ENCODE measurements at regions not wholly inside any gene's neighbourhood (a gene's known extent, or its start where the extent isn't known, plus 50 kb on each side); places are given as distances from the start of the nearest gene placed in this dataset.
"Not testable (repeated sequence)": the region's sequence is repeated elsewhere in the genome, so short reads cannot be mapped to it uniquely, and the experiment has no call there.

DNA sequence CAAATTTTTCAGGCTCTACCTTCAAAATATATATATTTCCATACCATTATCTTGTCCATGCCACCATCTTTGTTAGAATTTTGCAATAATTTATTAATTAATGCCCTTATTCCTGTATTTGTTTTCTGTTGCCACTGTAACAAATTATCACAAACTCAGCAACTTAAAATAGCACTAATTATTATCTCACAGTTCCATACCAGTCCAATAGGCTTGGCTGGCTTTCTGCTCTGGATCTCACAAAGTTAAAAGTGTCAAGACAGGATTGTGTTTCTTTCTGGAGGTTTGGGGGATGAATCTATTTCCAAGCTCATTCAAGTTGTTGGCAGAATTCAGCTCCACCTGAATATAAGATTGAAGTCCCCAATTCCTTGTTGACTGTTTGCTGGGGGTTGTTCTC is 58.6 kb upstream of the SLC38A4 start:
- intact Hi-C loops (cut with DNase I), result no loop called here
- DNase-seq, result no peak

DNA sequence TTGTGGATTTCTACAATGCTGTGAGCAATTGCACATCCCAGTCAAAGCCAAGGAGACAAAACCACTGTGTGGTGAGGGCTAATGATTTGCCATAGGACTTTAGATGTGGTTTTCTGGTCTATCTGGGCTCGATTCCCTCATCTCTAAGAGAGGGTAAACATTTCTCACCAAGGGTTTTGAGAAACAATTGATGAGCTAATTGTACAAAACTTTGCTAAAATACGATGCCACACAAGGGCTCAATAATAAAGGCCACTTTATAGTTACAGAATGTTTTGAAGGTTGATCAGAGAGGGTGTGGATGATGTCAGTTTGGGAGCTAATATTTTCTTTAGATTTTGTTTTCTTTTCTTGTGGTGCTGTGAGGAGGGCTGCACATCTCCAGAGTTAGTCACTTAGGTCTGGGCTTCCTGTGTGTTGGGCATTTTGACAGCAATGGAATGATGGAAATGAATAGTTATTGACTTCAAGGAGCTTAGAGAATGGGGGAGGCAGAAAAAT is 60.8 kb upstream of the SLC38A4 start:
- intact Hi-C loops (cut with DNase I), result no loop called here

DNA sequence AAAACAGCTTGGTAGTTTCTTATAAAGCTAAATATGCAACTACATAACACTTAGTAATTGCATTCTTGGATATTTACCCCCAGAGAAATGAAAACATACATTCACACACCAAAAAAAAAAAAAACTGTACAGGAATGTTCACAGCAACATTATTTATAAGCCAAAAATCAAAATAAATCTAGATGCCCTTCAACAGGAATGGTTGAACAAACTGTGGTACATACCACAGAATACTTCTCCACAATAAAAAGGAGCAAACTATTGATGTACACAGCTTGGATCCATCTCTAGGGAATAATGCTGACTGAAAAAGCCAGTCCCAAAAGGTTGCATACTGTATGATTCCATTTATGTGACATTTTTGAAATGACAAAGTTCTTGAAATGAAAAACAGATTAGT is 62.1 kb upstream of the SLC38A4 start:
- intact Hi-C loops (cut with DNase I), result no loop called here
- DNase-seq, result no peak

More for the DNA sequence above, 60.8 kb upstream of the SLC38A4 start:
- DNase-seq, result no peak

- intact Hi-C loops (cut with DNase I), result no loop called here
- no peak for DNase-seq
Measured at GRCh38 chr12:46888568-46888967, 62.8 kb upstream of the SLC38A4 start.

DNA sequence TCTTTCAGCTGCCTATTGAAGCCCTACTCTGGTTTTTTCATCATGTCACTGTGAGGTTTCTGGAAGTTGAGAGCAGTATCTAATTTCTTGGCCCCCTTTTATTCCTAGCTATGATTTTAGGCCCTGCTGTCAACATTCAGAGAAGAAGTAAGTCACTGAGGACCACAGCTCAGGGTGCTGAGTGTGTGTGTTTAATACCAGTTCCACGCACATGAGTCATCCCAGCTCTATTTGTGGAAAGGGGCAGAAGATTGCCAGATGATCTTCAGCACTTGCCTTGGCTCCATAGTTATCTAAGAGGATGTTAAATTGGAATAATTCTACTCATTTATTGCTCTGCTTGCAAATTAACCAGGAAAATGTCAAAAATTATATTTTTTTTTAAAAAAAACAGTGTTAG is 65.5 kb upstream of the SLC38A4 start:
- intact Hi-C loops (cut with DNase I), result no loop called here
- no peak for DNase-seq

GRCh38 chr12:46892034-46892705 is 66.4 kb upstream of the SLC38A4 start:
- DNase-seq, result no peak
- intact Hi-C loops (cut with DNase I), result no loop called here

- intact Hi-C loops (cut with DNase I), result no loop called here
- no peak for DNase-seq
Measured at GRCh38 chr12:46892887-46893286, 67.1 kb upstream of the SLC38A4 start.

- no peak for DNase-seq
- intact Hi-C loops (cut with DNase I), result no loop called here
Measured at GRCh38 chr12:46893434-46893833, 67.6 kb upstream of the SLC38A4 start.

GRCh38 chr12:46895726-46896125 is 69.9 kb upstream of the SLC38A4 start:
- no peak for DNase-seq
- intact Hi-C loops (cut with DNase I), result loop anchor here (1.0 kb wide), 1 partner anchor 20 kb away; no protein-coding TSS in a partner anchor

- intact Hi-C loops (cut with DNase I), result loop anchor here (1.0 kb wide), 1 partner anchor 19 kb away; no protein-coding TSS in a partner anchor
Measured at GRCh38 chr12:46896680-46897079, 70.9 kb upstream of the SLC38A4 start.

DNA sequence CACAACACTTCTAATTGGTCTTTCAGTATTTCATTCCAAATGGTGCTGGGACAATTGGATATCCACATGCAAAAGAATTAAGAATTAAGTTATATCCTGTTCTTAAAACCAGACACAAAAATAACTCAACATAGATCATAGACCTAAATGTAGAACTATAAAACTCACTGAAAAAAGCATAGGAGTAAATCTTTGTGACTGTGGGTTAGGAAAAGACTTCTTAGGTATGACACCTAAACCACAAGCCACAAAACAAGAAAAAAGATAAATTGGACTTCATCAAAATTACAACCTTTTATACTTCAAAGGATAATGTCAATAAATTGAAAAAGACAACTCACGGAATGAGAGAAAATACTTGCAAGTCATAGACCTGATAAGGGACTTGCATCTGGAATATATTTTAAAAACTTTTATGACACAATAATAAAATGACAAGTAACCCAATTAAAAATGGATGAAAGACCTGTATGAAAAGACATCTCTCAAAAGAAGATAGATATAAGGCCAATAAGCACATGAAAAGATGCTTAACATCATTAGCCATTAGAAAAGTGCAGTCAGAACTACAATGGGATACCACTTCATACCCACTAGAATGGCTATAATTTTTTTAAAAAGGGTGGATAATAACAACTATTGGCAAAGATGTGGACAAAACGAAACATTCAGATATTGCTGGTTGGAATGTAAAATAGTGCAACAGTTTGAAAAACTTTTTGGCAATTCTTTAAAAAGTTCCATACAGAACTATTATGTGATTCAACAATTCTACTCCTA is 72.5 kb upstream of the SLC38A4 start:
- intact Hi-C loops (cut with DNase I), result no loop called here
- DNase-seq, result no peak

More at GRCh38 chr12:46896680-46897079, 70.9 kb upstream of the SLC38A4 start:
- no peak for DNase-seq

DNA sequence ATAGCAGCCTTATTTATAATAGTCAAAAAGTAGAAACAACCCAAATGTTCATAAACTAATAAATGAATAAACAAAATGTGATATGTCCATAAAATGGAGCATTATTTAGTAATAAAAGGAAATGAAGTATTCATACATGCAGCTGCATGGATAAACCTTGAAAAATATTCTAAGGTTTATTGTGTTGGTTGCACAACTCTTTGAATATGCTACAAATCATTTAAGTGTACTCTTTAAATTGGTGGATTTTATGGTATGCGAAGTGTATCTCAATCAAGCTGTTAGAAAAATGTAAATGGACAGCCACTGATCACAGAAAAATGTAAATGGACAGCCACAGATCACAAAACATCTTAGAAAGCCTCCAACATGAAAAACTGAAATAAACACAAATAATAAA is 73.2 kb upstream of the SLC38A4 start:
- DNase-seq, result no peak
- intact Hi-C loops (cut with DNase I), result no loop called here

DNA sequence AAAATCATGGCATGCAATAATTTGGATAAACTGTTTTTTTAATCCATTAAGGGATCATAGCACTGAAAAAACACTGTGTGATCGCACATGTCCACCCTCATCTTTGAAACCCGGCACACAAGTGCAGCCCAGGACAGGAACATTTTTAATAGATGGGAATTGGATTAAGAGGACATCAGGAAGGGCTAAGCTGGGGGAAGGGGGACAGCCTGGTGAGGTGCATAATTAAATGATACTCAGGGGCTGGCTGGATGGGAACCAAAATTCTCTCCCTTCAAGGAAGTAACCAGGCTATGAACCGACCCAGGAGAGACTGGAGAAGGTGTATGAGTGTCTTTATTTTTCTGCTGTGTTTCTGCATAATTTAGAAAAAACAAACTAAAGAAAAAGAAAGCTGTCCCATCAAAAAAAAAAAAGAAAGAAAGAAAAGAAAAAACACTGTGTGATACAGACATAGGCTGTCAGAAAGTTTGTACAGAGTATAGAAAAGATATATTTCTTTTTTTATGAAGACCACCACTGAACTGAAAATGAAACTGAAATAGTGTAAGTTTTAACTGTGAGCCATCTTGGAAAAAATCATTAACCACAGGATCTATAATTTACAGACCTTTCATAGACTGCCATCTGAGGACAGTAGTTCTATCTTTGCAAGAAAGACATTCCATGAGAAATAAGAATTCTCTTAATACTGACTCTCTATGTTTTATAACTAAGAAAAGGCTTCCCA is 75.1 kb upstream of the SLC38A4 start:
- intact Hi-C loops (cut with DNase I), result no loop called here
- DNase-seq, result no peak

DNA sequence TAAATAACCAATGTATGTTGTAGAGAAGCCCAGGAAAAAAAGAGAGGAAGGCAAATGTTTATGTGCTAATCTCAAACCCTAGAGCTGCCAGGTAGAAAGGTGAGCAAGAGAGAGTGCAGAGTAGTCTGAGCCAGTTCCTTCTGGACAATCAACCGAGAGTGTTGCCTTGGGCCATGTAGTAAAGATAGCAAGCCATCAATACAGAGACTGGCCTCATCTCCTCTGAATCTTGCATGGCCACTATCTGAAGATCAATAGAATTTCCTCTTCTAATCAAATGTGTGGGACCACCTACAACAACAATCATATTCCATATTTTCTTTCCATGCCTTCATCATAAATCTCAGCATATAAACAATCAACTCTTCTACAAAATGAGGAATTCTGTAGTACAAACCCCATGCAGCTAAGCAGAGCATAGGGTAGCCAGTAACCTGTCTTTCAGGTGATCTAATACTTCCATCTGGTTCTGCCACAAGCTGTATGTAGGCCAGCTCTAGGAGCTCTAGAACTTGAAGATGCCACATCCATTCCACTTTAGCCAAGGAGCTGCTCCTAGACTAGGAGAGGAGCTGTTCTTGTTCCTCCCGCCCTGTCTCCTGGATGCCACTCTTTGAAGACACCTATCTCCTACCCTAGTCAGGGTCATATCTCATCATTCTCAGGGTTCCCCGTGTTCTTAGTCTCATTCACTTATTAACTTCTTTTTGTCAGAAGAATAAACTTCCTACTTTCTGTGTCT is 75.8 kb upstream of the SLC38A4 start:
- DNase-seq, result no peak
- intact Hi-C loops (cut with DNase I), result no loop called here

GRCh38 chr12:46903058-46903457 is 77.3 kb upstream of the SLC38A4 start:
- intact Hi-C loops (cut with DNase I), result no loop called here
- DNase-seq, result no peak

- DNase-seq, result no peak
- intact Hi-C loops (cut with DNase I), result no loop called here
Measured at GRCh38 chr12:46904406-46905238, 78.8 kb upstream of the SLC38A4 start.

DNA sequence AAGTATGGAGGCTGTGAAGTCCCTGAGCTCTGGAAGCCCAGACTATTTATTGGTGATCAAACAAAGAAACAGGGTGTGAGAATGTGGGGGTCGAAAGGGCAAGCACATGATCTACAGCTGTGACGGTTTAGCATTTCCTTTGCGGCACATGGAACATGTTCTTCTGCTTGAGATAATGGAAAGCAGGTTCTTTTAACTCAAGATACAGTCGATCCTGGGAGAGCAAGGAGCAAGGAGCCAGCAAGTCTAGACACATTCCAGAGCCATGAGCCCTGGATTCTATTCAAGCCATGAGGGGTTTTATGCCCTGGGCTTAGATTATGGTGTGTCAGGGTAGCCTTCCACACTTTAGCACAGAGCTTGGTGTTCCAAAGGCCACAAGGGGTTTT is 79.4 kb upstream of the SLC38A4 start:
- DNase-seq, result not testable (repeated sequence)

GRCh38 chr12:46907791-46908190 is 82.0 kb upstream of the SLC38A4 start:
- intact Hi-C loops (cut with DNase I), result no loop called here
- DNase-seq, result no peak

More for the DNA sequence above, 79.4 kb upstream of the SLC38A4 start:
- intact Hi-C loops (cut with DNase I), result not testable (repeated sequence)

DNA sequence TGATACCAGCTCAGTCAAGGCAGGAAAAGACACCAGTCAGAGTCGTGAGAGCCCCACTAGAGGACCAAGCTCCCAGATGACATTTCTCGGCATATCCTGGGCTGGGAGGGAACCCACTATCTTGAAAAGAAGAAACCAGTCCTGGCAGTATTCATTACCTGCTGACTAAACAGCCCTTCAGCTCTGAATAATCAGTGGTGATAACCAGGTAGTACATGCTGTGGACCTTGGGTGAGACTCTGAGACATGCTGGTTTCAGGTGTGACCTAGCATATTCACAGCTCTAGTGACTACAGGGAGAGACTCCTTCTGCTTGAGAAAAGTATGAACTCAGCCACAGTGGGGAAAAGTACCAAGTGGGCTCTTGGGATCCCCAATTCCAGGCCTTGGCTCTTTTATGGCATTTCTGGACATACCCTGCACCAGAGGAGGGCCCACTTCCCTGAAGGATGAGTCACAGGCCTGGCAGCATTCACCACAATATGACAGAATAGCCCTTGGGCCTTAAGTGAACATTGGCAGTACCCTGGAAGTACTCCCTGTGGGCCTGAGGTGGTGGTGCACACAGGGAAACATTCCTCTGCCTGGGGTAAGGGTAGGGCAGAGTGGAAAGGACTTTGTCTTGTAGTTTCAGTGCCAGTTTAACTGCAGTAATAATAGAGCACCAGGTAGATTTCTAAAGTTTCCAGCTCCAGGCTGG is 82.6 kb upstream of the SLC38A4 start:
- intact Hi-C loops (cut with DNase I), result no loop called here
- no peak for DNase-seq

All from posterior cingulate gyrus (tissue), 11 donors.